GM18508 (cell line): ENCODE measurements at regions not wholly inside any gene's neighbourhood (a gene's known extent, or its start where the extent isn't known, plus 50 kb on each side); places are given as distances from the start of the nearest gene placed in this dataset.
"Not testable (repeated sequence)": the region's sequence is repeated elsewhere in the genome, so short reads cannot be mapped to it uniquely, and the experiment has no call there.

Source experiments
- ATAC-seq: cut with Tn5 transposase; IDR thresholded peaks from one replicate; pipeline ENCODE4 v1.9.1; 2021; ENCODE audit warnings: moderate number of reproducible peaks; ENCODE audit not compliant: insufficient read depth, unreplicated experiment

- ATAC-seq, result no peak
These were observed 1503.4 kb upstream of the WWC1 start for GRCh38 chr5:166788050-166788449.

DNA sequence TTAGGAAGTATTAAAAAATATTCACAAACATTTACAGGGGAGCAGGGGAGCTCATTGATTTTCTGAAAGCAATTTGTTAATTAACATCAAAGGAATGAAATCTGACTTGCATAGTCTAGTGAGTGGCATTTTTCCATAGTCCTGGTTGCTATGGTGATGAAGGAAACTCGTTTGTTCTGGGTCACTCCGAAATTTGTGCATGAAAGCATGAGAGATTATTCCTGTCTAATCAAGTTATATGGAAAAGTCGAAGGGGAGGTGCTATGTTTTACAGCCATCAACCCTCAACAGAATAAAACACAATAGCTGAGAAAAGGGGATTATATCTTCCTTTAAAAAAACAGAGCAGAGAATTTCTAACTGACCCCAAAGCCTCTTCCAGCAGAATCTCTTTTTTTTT, 1495.7 kb upstream of the WWC1 start:
- no peak for ATAC-seq

DNA sequence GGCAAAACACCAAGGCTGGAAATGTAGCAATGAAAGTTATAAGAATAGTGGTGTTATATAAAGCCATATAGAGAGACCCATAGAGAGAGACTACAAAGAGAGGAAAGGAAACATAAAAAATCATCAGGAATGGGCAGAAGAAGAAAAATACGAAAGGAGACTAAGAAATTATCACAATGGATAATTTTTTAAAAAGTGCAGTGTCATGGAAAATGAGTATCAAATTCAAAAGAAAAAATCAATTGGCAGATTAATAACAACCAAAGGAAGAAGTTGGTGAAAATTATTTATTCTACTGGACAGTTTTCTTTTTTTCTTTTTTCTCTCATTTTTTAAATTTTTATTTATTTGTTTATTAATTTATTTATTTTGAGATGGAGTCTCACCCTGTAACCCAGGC, 1488.4 kb upstream of the WWC1 start:
- no peak for ATAC-seq

DNA sequence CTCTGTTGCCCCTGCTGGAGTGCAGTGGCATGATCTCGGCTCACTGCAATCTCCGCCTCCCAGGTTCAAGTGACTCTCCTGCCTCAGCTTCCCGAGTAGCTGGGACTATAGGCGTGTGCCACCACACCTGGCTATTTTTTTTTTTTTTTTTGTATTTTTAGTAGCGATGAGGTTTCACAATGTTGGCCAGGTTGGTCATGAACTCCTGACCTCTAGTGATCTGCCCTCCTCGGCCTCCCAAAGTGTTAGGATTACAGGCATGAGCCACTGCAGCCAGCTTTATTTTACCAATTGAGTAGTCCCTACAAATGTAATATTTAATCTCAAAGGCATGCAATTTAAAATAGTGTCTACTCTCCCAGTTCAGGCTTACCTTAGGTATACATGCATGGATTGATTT, 1487.2 kb upstream of the WWC1 start:
- not testable (repeated sequence) for ATAC-seq

- not testable (repeated sequence) for ATAC-seq
These were observed 1486.8 kb upstream of the WWC1 start for GRCh38 chr5:166804693-166805092.

DNA sequence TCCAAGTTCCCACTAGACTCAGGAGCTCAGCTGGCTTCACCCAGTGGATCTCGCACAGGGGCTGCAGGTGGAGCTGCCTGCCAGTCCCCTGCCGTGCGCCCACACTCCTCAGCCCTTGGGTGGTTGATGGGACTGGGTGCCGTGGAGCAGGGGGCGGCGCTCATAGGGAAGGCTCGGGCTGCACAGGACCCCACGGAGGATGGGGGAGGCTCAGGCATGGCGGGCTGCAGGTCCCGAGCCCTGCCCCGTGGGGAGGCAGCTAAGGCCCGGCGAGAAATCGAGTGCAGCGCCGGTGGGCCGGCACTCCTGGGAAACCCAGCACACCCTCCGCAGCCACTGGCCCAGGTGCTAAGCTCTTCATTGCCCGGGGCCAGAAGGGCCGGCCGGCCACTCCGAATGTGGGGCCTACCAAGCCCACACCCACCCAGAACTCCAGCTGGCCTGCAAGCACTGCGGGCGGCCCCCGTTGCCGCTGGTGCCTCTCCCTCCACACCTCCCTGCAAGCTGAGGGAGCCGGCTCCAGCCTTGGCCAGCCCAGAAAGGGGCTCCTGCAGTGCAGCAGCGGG, 1481.3 kb upstream of the WWC1 start:
- ATAC-seq, result not testable (repeated sequence)

DNA sequence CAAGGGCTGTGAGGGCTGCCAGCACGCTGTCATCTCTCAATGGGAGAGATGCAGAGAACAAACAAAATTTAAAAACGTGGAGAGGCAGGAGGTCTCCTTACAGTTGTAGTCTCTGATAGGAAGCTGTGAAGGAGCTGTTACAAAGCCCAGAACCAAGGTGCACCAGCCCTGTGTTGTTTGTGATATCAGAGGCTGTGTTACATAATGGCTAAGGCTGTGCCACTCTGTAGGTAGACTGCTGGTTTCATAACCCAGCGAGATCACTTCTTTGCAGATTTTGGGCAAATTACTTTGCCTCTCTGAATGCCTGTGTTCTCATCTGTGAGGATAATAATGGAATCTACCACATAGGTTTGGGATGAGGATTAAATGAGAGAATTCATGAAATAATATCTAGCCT, 1480.7 kb upstream of the WWC1 start:
- no peak for ATAC-seq

DNA sequence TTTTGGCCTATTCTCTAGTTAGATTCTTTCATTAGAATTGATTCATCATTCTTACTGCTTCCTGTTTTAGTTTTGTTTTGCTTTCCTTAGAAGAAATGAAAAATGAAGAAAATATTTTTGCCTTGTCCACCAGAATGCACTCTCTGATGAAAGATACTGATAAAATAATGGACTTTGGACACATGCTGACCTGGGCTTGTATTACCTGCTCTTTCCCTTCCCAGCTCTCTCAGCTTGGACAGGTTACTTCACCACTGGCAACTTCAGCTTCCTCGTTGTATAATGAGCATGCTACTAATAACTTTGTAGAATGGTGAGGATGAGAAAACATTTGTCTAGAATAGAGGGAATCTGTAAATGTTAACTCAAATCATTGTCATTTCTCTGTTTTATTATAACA, 1468.1 kb upstream of the WWC1 start:
- ATAC-seq, result no peak

- ATAC-seq, result no peak
These were observed 1457.2 kb upstream of the WWC1 start for GRCh38 chr5:166834246-166834645.

- no peak for ATAC-seq
These were observed 1446.4 kb upstream of the WWC1 start for GRCh38 chr5:166845044-166845443.

DNA sequence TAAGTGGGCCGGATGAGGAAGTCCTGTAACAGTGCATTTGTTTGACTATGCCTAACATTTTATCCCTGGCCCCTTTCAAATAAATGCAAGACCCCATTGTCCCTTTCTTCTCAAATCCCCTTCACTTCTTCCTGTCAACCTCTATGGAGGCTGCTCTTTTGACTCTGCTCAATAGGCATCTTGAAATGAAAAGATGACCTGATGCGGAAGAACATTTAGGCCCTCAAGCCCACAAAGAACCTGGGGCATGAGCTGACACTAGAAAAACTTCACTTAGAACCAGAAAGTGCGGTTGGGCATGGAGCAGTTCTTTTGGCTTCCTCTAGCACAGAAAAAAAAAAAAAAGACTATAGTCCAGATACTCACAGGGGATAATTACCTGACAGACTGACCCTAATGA, 1434.7 kb upstream of the WWC1 start:
- ATAC-seq, result no peak

DNA sequence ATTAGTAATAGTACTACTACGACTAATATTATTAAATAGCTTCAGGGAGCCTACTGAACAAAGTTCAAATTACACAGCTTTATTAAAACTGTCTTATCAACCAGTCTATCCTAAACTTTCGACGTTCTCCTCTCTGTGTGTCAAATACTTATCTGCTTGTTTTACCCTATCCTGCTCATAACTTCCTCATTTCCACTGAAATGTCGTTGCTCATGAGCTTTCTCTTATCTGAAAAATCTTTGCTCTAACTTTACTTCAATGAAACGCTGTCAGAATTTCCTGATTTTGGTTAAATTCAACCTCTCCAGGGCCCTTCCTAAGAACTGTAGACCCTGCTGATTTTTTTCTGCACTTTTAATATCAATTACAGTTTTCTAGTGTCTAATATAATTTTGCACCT, 1431.0 kb upstream of the WWC1 start:
- ATAC-seq, result no peak

DNA sequence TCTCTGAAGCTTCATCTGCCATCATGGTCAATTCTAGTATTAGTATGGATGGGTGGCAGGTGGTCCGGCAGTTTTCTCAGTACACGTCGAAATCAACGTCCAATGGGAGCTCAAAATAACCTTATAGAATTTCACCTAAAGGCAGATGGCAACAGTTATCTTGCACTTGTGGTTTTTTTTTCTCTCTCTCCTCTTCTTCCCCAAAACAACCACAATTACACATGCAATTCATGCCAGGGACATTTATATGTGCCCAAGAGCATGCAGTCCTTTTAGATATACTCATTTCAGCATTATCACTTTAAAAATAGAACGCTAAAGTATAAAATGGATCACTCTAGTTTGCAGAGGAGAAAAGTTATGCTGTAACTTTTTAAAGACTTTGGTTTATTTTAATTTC, 1428.9 kb upstream of the WWC1 start:
- no peak for ATAC-seq

DNA sequence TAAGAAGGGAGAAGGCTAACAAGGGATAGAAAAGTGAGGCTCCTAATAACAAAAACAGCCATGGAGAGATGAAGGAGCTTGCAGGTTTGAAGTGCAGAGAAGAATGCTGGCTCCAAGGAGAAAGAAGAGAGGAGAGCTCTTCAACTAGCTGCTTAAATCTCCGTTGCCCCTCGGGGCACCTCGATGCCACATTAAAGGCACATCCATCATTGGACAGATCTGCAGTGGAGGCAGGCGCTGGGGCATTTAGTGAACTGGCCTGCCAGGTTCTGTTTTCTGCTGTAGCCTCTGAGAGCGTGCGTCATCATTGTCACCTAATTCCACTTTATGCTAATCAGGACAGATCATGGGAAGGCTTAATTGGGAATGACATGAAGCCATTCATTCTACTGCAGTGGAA, 1426.2 kb upstream of the WWC1 start:
- ATAC-seq, result no peak

GRCh38 chr5:166880456-166880855, 1411.0 kb upstream of the WWC1 start:
- ATAC-seq, result no peak

DNA sequence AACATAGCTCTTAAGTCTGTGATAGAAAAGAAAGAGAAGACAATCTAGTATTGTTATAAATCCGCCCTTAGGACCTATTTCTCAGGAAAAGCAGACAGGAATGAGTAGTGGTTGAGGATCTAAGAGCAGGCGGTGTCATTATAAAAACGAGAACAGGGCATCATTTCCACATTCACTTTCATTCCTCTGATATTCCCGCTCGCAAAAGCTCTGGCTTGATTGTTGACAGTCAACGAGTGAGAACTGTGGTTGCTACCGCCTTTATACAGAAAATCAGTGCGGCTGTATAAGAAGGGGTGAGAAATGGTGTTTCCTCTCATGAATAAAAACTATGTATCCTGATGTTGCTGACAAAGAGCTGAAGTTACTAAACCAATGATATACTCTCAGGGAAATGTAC, 1409.6 kb upstream of the WWC1 start:
- ATAC-seq, result no peak

GRCh38 chr5:166883016-166883415, 1408.4 kb upstream of the WWC1 start:
- ATAC-seq, result no peak

GRCh38 chr5:166898166-166898565, 1393.3 kb upstream of the WWC1 start:
- no peak for ATAC-seq

DNA sequence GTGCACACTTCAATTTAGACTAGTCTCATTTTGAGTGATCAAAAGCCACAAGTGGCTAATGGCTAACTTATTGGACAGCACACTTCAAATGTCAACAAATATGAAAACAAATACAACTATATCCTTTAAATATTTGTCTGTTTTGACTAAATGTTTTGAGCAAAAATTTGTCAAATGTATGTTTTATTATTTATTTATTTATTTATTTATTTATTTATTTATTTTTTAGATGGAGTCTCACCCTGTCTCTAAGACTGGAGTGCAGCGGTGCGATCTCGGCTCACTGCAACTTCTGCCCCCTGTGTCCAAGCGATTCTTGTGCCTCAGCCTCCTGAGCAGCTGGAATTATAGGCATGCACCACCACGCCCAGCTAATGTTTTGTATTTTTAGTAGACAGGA, 1392.1 kb upstream of the WWC1 start:
- no peak for ATAC-seq

- no peak for ATAC-seq
These were observed 1386.9 kb upstream of the WWC1 start for GRCh38 chr5:166904571-166904970.

- ATAC-seq, result no peak
These were observed 1384.3 kb upstream of the WWC1 start for GRCh38 chr5:166906991-166907713.

- ATAC-seq, result no peak
These were observed 1382.4 kb upstream of the WWC1 start for GRCh38 chr5:166909040-166909439.
